ENCODE measurements at regions not wholly inside any gene's neighbourhood (a gene's known extent, or its start where the extent isn't known, plus 50 kb on each side); places are given as distances from the start of the nearest gene placed in this dataset.

DNA sequence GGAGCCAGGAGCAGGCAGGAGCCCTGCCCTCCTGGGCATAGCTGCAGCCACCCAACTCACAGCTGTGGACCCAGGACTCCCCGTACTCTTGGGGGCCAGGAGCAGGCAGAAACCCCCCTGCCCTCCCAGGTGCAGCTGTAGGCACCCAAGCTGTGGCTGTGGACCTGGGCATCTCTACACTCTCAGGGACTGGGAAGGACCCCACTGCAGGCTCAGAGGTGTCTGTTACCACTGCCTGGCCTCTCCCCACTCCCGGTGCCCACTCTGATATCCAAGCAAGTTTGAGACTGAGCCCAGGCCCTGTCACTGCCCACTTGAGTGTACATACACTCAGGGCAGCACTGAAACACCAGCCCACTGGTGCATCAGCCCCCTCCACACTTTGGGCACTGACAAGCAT lies 193.5 kb upstream of the MANEA start:
- TF ChIP-seq, protein P1, sequence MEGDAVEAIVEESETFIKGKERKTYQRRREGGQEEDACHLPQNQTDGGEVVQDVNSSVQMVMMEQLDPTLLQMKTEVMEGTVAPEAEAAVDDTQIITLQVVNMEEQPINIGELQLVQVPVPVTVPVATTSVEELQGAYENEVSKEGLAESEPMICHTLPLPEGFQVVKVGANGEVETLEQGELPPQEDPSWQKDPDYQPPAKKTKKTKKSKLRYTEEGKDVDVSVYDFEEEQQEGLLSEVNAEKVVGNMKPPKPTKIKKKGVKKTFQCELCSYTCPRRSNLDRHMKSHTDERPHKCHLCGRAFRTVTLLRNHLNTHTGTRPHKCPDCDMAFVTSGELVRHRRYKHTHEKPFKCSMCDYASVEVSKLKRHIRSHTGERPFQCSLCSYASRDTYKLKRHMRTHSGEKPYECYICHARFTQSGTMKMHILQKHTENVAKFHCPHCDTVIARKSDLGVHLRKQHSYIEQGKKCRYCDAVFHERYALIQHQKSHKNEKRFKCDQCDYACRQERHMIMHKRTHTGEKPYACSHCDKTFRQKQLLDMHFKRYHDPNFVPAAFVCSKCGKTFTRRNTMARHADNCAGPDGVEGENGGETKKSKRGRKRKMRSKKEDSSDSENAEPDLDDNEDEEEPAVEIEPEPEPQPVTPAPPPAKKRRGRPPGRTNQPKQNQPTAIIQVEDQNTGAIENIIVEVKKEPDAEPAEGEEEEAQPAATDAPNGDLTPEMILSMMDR (IDR thresholded peaks at IDR 0.05): no peak
- no peak for TF ChIP-seq ZFX (IDR thresholded peaks at IDR 0.05; ENCODE audit: borderline replicate concordance)
